NOMO-1 (cell line): ENCODE measurements at regions not wholly inside any gene's neighbourhood (a gene's known extent, or its start where the extent isn't known, plus 50 kb on each side); places are given as distances from the start of the nearest gene placed in this dataset.
A peak's percentile ranks its signal among the peaks of the same experiment; 100 is the strongest.

Experiments
- DNase-seq, 2 experiments: peaks; one replicate each; lab custom pipeline; 2025; ENCODE audit not compliant: unreplicated experiment in 2 of 2; lab: John Stamatoyannopoulos, UW

DNA sequence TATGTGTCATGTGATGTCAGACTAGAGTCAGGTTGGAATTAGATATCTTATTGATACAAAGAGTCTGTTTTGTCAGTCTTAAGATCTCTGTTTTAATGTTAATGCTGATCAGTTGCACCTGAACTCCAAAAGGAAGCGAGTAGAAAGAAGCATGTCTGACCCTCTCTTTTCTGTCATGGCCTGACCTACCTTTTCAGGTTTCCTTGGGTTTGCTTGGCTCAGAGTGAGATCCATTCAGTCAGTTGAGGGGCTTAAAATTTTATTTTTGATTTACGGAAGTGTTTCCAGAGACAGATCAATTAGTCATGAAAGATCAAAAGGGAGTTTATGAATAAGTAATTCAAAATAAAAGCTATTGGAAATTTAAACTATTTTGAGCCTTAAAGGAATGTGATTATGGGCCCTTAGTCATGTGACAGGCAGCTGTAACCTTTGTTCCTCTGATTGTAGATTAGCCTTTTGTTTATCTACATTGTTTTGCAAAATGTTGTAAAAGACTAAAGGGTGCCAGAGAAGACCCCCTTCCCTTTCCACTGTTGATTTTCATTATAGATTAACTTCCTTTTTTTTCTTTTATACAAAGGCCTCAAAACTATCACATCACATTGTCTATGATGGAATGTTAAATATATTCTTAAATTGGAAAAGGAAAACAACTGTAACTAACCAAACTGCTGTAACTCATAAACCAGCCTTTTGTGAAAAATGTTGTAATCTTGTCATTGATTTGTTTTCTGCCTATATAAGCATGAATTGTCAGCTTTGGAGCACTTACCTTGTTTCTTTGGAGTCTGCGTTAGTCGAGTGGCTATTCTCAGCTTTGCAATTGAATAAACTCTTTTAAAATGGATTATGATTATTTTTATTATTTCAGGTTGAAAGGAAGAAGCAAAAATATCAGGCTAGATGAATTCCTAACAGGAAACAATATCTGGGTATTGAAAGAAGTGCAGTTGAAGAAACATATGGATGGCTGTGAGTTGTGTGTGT lies 195.5 kb upstream of the MBL2 start:
- DNase-seq, result no peak

DNA sequence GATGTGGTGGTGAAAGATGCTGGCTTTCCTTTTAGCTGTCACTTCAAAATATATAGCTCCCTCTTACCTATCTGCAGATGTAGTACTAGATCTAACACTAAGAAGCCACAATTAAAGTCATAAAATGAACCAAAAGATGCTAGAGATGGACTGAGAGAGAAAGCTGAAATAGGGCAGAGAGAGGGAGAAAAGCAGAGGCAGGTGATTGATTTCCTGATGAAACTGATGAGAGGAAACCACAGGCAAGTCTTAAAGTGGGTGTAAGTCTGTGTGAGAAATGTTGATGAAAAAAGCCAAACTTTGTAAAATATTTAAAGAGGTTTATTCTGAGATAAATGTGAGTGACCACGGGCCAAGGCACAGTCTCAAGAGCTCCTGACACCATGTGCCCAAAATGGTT lies 194.3 kb upstream of the MBL2 start:
- DNase-seq, result no peak

DNA sequence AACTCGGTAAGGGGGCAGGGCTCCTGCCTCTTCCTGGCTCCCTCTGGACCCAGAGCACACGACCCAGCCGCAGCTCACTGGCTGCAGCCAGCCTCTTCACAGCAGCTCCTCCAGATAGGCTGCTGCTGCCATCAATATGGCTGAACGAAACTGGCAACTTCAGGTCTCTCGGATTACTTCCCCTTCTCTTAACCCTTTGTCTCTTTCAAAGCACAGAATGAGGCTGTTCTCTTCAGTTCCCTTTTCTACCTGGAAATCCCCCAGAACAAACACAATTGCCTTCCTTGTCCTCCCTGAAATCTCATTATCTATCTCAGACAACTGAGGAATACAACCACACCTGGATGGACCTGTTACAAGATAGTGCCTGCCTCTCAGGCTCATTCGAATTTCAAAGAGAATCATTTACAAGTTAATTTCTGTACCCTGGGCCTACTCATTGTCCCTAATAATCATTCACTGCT lies 193.4 kb upstream of the MBL2 start:
- DNase-seq, result peak; percentile 30 to 85

GRCh38 chr10:52965509-52965908 lies 192.9 kb upstream of the MBL2 start:
- no peak for DNase-seq

GRCh38 chr10:52961323-52961722 lies 188.7 kb upstream of the MBL2 start:
- DNase-seq, result no peak

DNA sequence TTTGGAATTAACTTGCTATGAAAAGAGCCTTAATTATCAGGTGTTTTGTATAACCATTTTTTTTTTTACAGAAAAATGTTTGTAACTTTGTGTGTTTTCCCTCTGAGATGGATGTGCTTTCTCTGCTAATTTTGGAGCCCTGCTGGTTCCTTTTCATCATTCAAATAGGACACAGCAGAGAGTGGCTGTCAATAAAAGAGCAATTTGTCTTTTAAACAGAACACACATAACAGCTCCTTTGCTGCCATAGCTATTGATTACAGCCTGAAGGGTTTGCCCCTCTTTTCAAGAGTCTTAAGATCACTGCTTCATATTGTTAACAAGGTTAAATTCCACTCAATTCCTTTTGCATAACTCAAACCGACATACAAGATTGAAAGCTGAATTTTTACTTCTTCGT lies 187.2 kb upstream of the MBL2 start:
- DNase-seq, result no peak

DNA sequence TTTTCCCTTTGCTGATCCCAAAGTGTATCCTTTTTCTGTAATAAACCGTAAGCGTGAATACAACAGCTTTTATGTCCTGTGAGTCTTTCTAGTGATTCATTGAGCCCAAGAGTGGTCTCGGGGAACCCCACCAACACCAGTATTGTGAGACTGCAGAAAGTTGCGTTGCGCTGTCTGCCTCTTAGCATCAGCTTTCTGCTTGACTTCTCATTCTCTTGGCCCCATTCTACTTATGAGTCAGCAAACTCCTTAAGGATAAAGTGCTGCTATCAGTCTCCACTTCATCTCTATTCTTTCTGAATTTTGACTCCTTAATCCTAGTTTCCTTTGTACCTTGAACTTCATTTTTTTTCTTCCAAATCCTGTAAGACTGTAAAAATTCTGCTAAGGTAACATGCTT lies 184.3 kb upstream of the MBL2 start:
- DNase-seq, result no peak

GRCh38 chr10:52956461-52956860 lies 183.9 kb upstream of the MBL2 start:
- DNase-seq, result no peak

DNA sequence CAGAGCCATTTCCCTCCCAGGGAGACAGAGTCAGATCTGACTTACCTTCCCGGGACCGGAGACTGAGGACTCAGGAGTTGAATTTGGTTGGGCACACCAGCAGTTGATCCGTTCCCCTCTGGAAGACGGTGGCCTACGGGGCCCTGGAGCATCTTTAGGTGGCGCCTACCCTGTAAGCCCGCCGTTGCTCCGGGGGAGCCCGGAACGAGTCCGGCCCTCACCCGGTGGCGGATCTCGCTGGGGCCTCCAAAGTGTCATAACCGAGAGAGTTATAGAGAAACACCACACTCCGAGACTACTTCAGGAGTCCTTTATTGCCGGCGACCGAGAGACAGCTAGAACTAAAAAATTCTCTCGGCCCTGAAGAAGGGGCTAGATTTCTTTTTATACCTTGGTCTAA lies 182.8 kb upstream of the MBL2 start:
- no peak for DNase-seq

DNA sequence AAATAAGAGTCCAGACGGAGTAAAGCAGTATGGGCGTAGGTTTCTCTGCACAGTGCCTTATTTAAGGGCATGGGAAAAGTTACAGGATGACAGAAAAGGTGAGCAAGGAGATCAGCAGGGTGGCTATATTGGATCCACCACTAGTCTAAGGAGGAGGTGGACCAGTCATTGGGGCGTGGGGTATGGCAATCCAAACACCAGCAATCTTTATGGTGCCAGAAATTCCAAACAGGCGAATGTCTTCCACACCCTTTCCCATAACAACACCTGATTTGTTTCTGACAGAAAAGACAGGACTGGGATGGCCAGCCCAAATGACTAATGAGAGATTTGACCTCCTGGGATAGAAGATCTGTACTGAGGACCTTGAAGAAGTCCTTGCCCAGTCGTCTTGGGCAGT lies 181.8 kb upstream of the MBL2 start:
- no peak for DNase-seq

DNA sequence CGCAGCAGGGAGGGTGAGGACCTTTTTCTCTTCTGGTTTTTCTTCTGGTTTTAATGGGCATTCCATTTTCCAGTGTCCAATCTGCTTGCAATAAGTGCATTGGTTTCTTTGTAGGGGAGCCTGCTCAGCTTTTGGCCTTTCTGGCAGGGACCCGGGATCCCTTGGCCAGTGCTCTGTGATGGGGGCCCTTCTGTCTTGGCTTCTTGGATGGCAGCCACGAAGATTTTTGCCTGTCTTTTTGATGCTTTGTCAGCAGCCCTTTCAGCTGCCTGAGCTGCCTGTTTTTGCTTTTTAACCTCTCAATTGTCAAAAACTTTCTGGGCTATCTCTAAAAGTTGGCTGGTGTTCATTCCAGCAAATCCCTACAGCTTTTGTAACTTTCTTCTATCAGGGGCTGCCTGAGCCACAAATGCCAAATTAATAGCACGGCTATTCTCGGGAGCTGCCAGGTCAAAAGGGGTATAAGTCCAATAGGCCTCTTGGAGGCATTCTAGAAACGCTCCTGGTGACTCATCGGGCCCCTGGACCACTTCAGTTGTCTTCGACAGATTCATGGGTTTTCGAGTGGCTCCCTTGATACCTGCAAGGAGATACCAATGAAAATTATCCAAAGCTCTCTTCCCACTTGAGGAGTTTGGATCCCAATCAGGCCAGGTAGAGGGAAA lies 179.9 kb upstream of the MBL2 start:
- DNase-seq, result no peak

DNA sequence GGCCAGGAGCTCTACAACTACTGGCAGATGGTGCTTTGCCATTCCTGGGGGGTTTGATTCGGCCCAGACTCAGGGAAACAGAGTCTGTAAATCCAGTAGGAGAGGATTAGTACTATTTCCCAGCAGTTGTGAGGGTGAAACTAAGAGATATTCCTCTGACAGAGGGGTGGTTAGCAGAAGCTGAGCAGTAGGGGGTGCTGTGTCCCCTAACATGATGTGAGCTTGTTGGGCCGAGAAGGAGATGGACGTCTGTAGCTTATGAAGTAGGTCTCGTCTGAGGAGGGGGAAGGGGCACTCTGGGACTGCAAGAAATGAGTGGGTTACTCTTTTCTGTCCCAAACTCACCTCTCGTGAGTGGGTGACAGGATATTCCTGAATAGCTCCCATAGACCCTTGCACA lies 179.2 kb upstream of the MBL2 start:
- DNase-seq, result peak; percentile 35 to 54

DNA sequence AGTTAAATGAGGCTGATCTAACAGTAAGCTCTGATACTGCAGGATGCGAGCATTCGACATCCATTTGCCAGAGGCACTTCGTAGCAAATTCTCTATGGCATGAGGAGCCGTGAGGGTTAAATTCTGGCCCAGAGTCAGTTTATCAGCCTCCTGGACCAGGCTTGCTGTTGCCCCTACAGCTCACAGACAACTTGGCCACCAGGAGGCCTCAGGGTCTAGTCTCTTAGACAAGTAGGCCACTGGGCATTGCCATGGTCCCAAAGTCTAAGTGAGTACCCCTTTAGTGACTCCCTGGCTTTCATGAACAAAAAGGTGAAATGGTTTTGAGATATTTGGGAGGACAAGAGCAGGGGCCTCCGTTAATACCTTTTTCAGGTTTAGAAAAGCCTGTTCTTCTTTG lies 178.0 kb upstream of the MBL2 start:
- DNase-seq, result no peak

GRCh38 chr10:52949899-52950298 lies 177.3 kb upstream of the MBL2 start:
- DNase-seq, result peak in 1 of 2 experiments; percentile 2

- DNase-seq, result no peak
Observed at GRCh38 chr10:52946486-52946885, 173.9 kb upstream of the MBL2 start.

- peak; percentile 1 to 19 for DNase-seq
Observed at GRCh38 chr10:52945521-52945920, 172.9 kb upstream of the MBL2 start.

DNA sequence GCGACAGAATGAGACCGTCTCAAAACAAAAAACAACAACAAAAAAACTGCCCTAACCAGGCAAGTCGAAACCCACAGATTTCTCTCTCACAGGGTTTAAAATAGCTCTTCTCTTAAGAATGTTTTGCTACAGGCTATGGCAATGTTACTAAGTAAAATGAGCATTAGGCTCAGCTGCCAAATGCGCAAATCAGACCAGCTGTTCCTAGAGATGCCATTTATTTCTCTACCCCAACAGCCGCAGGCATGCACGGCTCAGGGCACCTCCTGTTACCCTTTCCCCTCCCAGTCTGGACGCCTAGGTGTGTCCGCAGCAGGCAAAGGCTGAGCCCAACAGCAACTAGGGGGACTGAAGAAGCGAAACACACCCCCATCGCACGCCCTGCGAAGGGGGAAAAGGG lies 168.3 kb upstream of the MBL2 start:
- DNase-seq, result no peak

DNA sequence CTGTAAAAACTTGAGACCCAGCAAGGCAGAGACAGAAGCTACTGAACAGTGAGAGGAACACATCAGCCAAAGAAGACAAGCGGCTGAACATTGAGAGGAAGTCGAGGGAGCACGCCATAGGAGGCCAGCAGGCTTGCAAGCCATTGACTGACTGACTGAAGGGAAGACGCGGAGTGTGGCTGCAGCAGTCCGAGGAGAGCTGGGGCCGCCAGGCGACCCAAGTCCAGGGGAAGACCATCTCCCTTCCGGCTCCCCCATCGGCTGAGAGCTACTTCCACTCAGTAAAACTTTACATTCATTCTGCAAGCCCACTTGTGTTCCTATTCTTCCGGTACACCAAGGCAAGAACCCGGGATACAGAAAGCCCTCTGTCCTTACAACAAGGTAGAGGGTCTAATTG lies 167.3 kb upstream of the MBL2 start:
- DNase-seq, result no peak

DNA sequence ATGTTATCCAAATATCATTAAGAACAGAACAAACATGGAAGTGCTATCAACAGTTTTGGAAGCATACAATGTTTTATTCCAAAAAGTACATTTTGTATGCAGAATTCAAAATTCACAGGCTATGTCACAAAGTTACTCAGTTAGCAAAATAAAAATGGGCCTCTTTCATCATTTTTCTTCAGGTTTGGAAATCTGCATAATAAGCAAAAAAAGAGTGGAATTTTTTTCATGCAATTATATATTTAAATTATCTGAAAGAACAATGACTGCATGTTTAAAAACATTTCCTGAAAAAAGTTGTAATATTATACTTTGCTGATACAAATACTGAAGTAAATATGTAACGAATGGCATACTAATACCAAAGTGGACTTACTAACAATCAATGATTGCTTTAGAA lies 161.2 kb upstream of the MBL2 start:
- DNase-seq, result no peak

- DNase-seq, result no peak
Observed at GRCh38 chr10:52927678-52928077, 155.1 kb upstream of the MBL2 start.

GRCh38 chr10:52923520-52923919 lies 150.9 kb upstream of the MBL2 start:
- no peak for DNase-seq

DNA sequence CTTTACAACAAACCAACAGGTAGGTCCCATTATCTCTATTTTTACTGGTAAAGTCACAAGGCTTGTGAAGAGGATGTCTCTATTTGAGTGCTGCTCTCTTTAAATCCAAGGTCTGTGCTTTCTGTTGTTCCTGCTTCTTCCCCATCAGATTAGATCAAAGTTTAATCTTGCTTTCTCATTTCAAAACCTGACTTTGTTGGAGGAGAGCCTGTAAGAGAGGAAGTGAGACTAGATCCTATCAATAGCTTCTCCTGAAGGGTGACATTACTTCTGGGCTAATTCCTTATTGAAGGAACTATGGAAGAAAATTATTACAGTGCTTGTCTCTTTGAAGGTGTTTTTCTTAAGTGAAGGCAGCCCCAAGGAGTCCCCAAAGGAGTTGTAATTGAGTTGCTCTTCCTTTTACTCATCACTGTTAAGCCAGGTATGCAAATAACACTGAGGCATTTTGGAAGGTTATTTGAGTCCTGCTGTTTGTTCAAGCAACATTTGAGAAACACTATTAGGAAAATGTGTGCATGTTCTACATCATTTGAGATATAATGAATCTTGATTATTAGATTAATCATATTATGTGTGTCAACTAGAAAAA lies 146.2 kb upstream of the MBL2 start:
- DNase-seq, result peak in 1 of 2 experiments; percentile 0
